ENCODE measurements at regions not wholly inside any gene's neighbourhood (a gene's known extent, or its start where the extent isn't known, plus 50 kb on each side); places are given as distances from the start of the nearest gene placed in this dataset.
A peak's percentile ranks its signal among the peaks of the same experiment; 100 is the strongest.
"Not testable (repeated sequence)": the region's sequence is repeated elsewhere in the genome, so short reads cannot be mapped to it uniquely, and the experiment has no call there.

DNA sequence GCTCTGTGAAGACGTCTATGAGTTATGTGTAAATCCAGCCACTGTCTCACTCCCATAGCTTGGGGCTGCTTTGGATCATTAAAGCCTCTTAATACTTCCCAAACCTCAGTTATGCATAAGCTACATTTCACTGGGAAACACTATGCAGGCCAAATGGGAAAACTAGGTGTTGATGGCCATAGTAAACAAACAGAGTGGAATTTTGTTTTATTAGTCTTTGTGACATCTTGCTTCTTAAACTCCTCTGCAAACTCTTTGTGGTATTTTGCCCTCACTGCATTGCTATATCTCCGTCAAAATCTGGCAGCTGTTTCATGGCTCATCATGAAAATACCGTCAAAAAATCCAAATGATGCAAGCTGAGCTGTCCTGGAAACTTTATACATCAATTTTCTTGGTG is 167.2 kb upstream of the HMHB1 start:
- Histone ChIP-seq H3K27ac (ENCODE audit: low read length) (no peak overlapping the region), H3K4me3 (ENCODE audit: low read length) (no peak overlapping the region), H3K9me3 (ENCODE audit: control insufficient read depth, low read length) (no peaks in the 10 kb centered on the region), H3K4me1 (ENCODE audit: control insufficient read depth, insufficient read depth, low read length) (no peaks in the 10 kb centered on the region), H3K27me3 (ENCODE audit: control insufficient read depth, insufficient read depth) (no peaks in the 10 kb centered on the region)
- 71% methylated on average over 3 of the region's 3 CpGs for WGBS
- DNase-seq, result no peak
- ATAC-seq, result no peak
- intact Hi-C loops (cut with DNase I), result no loop called here

DNA sequence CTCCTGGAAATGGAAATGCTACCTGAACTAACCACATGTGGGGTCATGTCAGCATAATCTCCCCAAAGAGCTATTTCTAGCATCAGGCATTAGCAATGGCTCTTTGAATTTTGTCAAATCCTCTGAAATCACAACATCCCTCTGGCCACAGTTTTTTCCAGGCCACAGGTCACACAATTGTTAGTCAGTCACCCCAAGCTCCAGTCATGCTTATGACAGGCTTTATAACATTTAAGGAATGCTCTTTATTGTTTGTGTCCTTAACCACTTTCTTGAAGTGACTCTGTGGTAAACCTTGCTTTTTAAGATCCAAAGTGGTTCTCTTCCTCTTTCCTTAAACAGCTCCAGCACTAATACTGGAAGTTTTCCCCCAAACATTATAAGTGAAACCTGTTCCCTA is 169.2 kb upstream of the HMHB1 start:
- Histone ChIP-seq H3K4me1 (ENCODE audit: control insufficient read depth, insufficient read depth, low read length) (no peaks in the 10 kb centered on the region), H3K27me3 (ENCODE audit: control insufficient read depth, insufficient read depth) (no peaks in the 10 kb centered on the region), H3K4me3 (ENCODE audit: low read length) (no peak overlapping the region), H3K27ac (ENCODE audit: low read length) (no peak overlapping the region), H3K9me3 (ENCODE audit: control insufficient read depth, low read length) (no peaks in the 10 kb centered on the region)
- no peak for ATAC-seq
- intact Hi-C loops (cut with DNase I), result no loop called here
- DNase-seq, result no peak

DNA sequence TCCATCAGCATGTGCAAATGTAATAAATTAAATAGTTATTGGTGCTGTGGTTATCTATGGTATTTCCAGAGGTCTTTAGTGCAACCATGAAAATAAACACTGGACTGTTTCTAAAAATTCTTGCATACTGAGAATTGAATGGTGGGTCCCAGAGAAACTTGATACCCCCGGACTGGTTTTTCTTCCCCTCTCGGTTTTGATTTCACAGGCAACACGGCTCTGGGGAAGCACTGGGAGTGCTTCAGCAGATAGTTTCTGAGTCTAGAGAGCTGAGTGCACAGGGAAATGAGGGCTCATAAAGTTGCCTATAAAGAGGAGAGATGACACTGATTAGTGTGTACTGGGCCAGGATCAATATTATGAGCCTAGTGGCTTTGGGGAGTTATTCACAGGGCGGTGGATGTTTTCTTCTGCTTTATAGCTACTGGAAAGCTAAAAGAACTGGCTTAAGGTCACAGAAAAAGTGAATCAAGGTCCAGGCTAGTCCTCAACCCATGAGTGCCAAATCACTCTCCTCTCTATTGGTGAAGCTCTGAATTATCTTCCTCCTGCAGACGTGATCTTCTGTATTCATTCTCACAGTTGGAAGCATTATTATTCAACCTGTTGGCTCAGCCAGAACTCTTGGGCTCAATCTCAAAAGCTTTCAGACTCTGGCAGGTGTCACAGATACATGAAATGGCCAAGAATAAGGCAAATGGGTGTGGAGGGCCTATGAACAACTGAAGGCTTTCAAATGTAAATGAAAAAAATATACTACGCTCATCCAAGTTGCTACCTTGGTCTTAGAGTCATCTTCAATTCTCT is 170.2 kb upstream of the HMHB1 start:
- Histone ChIP-seq H3K4me3 (ENCODE audit: low read length) (no peak overlapping the region), H3K4me1 (ENCODE audit: control insufficient read depth, insufficient read depth, low read length) (no peaks in the 10 kb centered on the region), H3K27ac (ENCODE audit: low read length) (no peak overlapping the region), H3K27me3 (ENCODE audit: control insufficient read depth, insufficient read depth) (no peaks in the 10 kb centered on the region), H3K9me3 (ENCODE audit: control insufficient read depth, low read length) (no peaks in the 10 kb centered on the region)
- 67% methylated on average over 6 of the region's 6 CpGs for WGBS
- ATAC-seq (no peak), DNase-seq (no peak)
- intact Hi-C loops (cut with DNase I), result no loop called here

DNA sequence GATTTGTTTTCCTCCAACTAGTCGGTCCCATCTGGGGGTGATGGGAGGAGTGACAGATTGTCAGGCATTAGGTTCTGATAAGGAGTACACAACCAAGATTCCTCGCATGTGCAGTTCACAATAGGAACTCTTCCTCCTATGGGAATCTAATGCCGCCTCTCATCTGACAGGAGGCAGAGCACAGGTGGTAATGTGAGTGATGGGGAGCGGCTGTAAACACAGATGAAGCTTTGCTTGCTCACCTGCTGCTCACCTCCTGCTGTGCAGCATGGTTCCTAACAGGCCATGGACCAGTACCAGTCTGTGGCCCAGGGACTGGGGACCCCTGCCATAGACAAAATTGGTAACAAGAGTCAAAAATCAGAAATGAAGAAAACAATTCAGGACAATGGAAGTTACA is 173.3 kb upstream of the HMHB1 start:
- ATAC-seq (no peak), DNase-seq (no peak)
- H3K27me3 ChIP-seq (ENCODE audit: control insufficient read depth, insufficient read depth), result no peaks in the 10 kb centered on the region
- no peaks in the 10 kb centered on the region for H3K9me3 ChIP-seq (ENCODE audit: control insufficient read depth, low read length)
- no peak overlapping the region for H3K4me3 ChIP-seq (ENCODE audit: low read length)
- H3K4me1 ChIP-seq (ENCODE audit: control insufficient read depth, insufficient read depth, low read length), result no peaks in the 10 kb centered on the region
- intact Hi-C loops (cut with DNase I), result no loop called here
- WGBS, result 78% methylated on average over 4 of the region's 4 CpGs
- H3K27ac ChIP-seq (ENCODE audit: low read length), result no peak overlapping the region

DNA sequence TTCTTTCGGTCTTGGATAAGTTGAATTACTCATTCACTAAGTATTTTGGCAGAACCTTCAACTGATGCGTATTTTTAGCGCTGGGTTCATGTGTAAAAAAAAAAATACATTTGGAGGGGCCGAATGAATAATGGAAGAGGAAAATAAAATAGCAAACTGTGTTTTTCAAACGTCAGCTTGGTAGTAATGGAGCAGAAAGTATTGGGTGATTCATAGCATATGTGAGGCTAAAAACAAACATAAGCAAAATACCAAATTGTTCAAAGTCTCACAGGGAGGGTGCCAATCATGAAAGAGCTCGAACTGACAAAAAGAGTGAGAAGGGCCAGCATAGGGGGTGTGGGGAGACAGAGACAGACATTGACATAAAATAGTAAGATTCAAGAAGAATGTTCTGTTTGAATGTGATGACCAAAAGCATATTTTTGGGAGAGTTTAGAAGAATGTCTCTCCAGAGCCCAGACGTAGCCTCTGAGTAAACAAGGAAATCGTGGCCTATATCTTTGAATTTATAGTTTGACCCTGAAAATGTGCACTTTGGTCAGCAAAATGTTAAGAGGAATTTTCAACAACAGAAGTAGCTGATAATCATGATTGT is 174.9 kb upstream of the HMHB1 start:
- no peaks in the 10 kb centered on the region for H3K9me3 ChIP-seq (ENCODE audit: control insufficient read depth, low read length)
- no peak for ATAC-seq
- no peak overlapping the region for H3K4me3 ChIP-seq (ENCODE audit: low read length)
- intact Hi-C loops (cut with DNase I), result no loop called here
- H3K27ac ChIP-seq (ENCODE audit: low read length), result no peak overlapping the region
- no peaks in the 10 kb centered on the region for H3K4me1 ChIP-seq (ENCODE audit: control insufficient read depth, insufficient read depth, low read length)
- H3K27me3 ChIP-seq (ENCODE audit: control insufficient read depth, insufficient read depth), result no peaks in the 10 kb centered on the region
- no peak for DNase-seq
- 51% methylated on average over 8 of the region's 8 CpGs for WGBS

DNA sequence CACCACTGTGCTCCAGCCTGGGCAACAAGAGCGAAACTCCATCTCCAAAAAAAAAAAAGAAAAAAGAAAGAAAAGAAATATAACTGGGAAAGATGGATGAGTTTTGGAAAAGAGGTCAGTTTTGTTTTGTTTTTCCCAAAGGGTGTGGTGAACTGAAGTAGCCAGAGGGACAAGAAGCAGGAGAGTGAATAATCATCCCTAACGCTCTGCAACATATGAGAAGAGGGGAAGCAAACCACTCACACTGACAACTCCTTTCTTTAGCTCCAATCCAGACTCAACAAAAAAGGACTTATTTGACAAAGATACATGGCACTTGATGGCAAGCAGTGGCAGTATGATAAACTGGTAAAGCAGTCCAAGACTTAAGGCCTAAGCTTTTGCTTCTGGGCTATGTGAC is 176.1 kb upstream of the HMHB1 start:
- Histone ChIP-seq H3K4me3 (ENCODE audit: low read length) (no peak overlapping the region), H3K4me1 (ENCODE audit: control insufficient read depth, insufficient read depth, low read length) (no peaks in the 10 kb centered on the region), H3K27ac (ENCODE audit: low read length) (no peak overlapping the region), H3K27me3 (ENCODE audit: control insufficient read depth, insufficient read depth) (no peaks in the 10 kb centered on the region), H3K9me3 (ENCODE audit: control insufficient read depth, low read length) (no peaks in the 10 kb centered on the region)
- DNase-seq (no peak), ATAC-seq (no peak)
- WGBS, result 83% methylated on average over 2 of the region's 2 CpGs
- intact Hi-C loops (cut with DNase I), result no loop called here

DNA sequence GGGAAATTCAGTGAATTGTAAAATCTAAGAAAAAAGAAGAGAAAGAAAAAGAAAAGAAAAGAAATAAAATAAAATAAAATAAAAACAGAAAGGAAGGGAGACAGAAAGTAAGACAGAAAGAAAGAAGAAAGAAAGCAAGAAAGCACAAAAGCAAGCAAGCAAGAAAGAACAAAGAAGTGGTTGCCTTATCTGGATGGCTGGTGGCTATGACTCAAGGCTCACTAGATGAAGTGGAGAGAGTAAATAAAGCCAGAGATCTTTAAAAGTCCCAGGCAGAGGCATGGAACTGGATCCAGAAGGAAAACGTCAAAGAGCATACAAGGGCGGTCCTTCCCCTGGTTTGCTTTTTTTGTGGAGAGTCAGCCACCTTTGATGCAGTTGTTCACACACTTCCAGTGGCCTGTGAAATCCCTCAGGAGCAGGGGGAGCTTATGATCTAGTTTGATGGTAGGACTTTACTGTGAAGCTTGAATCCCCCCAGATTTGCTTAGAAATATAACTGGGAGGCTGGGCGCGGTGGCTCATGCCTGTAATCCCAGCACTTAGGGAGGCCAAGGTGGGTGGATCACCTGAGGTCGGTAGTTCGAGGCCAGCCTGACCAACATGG is 176.7 kb upstream of the HMHB1 start:
- 83% methylated on average over 6 of the region's 6 CpGs for WGBS
- DNase-seq, result peak in 1 of 3 donors; percentile 36
- Histone ChIP-seq H3K4me1 (ENCODE audit: control insufficient read depth, insufficient read depth, low read length) (no peaks in the 10 kb centered on the region), H3K9me3 (ENCODE audit: control insufficient read depth, low read length) (no peaks in the 10 kb centered on the region), H3K27ac (ENCODE audit: low read length) (no peak overlapping the region), H3K27me3 (ENCODE audit: control insufficient read depth, insufficient read depth) (no peaks in the 10 kb centered on the region), H3K4me3 (ENCODE audit: low read length) (no peak overlapping the region)
- intact Hi-C loops (cut with DNase I), result no loop called here
- ATAC-seq, result peak in 1 of 2 donors; percentile 38

DNA sequence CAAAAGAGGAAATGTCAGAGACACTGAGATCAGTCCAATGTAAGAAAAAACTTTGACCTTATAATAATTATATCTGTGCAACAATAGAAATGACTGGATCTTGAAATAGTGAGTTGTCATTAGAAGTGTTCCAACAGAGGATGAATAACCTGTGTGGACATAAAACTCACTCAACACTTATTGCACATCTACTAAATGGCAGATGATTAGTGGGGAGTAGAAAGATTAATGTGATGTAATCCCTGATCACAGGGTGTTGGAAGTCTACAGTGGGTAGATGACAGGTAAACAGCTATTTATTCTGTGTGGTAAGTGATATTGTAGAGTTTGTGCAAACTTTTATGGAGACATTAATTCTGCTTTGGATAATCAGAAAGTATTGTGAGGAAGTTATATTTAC is 177.3 kb upstream of the HMHB1 start:
- H3K4me1 ChIP-seq (ENCODE audit: control insufficient read depth, insufficient read depth, low read length), result no peaks in the 10 kb centered on the region
- DNase-seq, result no peak
- no peaks in the 10 kb centered on the region for H3K27me3 ChIP-seq (ENCODE audit: control insufficient read depth, insufficient read depth)
- ATAC-seq, result no peak
- intact Hi-C loops (cut with DNase I), result no loop called here
- H3K27ac ChIP-seq (ENCODE audit: low read length), result no peak overlapping the region
- H3K9me3 ChIP-seq (ENCODE audit: control insufficient read depth, low read length), result no peaks in the 10 kb centered on the region
- H3K4me3 ChIP-seq (ENCODE audit: low read length), result no peak overlapping the region

DNA sequence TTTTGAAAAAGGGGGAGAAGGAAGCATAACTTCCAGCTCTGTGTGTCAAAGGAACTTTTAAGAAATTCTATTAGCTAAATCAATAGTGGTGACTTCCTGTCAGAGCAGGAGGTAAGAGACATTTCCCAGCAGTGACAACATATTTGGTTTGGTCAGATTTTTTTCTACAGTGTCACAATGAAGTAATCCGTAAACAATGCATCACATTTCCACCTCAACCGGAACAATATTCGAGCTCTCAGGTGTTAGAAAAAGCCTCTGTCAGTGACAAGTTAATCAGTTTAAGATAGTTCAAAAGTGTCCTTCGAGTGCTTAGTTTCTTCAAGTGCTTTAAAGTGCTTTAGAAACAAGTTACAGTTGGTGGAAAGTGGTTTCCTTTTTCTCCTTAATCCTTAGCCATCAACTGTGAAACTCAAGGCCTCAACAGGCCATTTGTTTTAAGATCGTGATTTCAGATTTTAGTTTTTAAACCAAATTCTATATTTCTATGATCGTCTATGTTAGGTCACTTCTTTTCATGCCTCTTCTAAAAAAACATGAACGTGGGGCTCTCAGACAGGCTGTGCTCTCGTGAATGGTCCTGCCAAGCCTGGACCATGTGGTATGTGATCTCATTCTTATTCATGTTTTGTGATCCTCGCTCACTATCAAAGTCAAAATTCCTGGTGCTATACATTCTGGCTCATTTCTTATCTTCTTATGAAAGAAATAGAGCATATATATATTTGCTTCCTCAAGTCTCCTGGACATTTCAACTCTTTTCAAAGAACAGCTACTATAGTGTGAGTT is 181.9 kb upstream of the HMHB1 start:
- intact Hi-C loops (cut with DNase I), result no loop called here
- DNase-seq, result no peak
- Histone ChIP-seq H3K27ac (ENCODE audit: low read length) (no peak overlapping the region), H3K4me1 (ENCODE audit: control insufficient read depth, insufficient read depth, low read length) (no peaks in the 10 kb centered on the region), H3K9me3 (ENCODE audit: control insufficient read depth, low read length) (no peaks in the 10 kb centered on the region), H3K4me3 (ENCODE audit: low read length) (no peak overlapping the region), H3K27me3 (ENCODE audit: control insufficient read depth, insufficient read depth) (no peaks in the 10 kb centered on the region)
- 55% methylated on average over 9 of the region's 9 CpGs for WGBS
- ATAC-seq, result no peak

DNA sequence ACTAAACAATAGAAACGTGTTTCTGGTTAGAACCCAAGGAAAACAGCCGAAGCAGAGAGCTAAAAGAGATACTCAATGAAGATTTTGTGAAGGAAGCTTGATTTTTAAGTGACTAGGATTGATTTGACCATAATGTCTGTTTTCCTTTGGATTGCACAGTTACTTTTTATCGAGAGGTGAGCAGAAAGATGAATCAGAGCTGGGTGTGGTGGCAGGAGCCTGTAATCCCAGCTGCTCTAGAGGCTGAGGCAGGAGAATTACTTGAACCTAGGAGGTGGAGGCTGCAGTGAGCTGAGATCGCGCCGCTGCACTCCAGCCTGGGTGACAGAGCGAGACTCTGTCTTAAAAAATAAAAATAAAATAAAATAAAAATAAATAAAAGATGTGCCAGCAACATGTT is 186.9 kb upstream of the HMHB1 start:
- H3K4me1 ChIP-seq (ENCODE audit: control insufficient read depth, insufficient read depth, low read length); H3K27ac ChIP-seq (ENCODE audit: low read length); H3K27me3 ChIP-seq (ENCODE audit: control insufficient read depth, insufficient read depth); ATAC-seq; intact Hi-C loops (cut with DNase I); H3K4me3 ChIP-seq (ENCODE audit: low read length); DNase-seq; H3K9me3 ChIP-seq (ENCODE audit: control insufficient read depth, low read length): not testable (repeated sequence)
- 85% methylated on average over 7 of the region's 7 CpGs for WGBS

DNA sequence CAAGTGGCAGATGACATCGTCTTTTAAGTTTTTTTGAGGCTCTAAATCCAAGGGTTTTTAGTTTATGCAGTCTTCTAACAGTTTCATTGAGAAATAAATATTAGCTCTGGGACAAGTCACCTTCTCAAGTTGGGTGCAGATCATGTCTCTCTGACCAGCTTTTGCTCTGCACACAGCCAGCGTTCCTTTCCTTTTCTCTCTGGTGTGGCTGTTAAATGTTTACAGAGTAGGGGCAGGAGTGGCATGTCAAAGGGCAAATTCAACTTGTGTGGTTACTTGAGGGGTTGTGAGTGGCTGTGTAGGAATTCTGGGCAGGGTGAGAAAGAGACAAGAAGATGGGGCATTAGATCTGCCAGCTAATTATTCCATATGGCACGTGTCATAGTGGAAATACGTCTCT is 187.5 kb upstream of the HMHB1 start:
- intact Hi-C loops (cut with DNase I), result no loop called here
- DNase-seq (no peak), ATAC-seq (no peak)
- no peaks in the 10 kb centered on the region for H3K27me3 ChIP-seq (ENCODE audit: control insufficient read depth, insufficient read depth)
- no peaks in the 10 kb centered on the region for H3K4me1 ChIP-seq (ENCODE audit: control insufficient read depth, insufficient read depth, low read length)
- H3K27ac ChIP-seq (ENCODE audit: low read length), result no peak overlapping the region
- 85% methylated on average over 4 of the region's 4 CpGs for WGBS
- no peaks in the 10 kb centered on the region for H3K9me3 ChIP-seq (ENCODE audit: control insufficient read depth, low read length)
- no peak overlapping the region for H3K4me3 ChIP-seq (ENCODE audit: low read length)

All from right cardiac atrium (tissue), 5 donors.